GM23248 (cell line): ENCODE measurements at regions not wholly inside any gene's neighbourhood (a gene's known extent, or its start where the extent isn't known, plus 50 kb on each side); places are given as distances from the start of the nearest gene placed in this dataset.
A peak's percentile ranks its signal among the peaks of the same experiment; 100 is the strongest.

ENCODE experiments used
- DNase-seq: peaks from one replicate; pipeline ENCODE4 v3.0.0-alpha.2; 2015
- H2AFZ ChIP-seq: fragments of 200-600 bp; sonication (generic); 2 replicates; pipeline ENCODE4 v1.6.1; 2016; ENCODE audit warnings: antibody characterized with exemption
- H3F3A ChIP-seq: fragments of 200-600 bp; sonication (generic); 2 replicates; pipeline ENCODE4 v1.6.1; 2016; ENCODE audit warnings: mild to moderate bottlenecking, antibody characterized with exemption, mixed run types; ENCODE audit not compliant: insufficient read depth
- H3K27ac ChIP-seq: fragments of 200-600 bp; sonication (generic); 2 replicates; pipeline ENCODE4 v1.5.1; 2016; ENCODE audit warnings: mild to moderate bottlenecking
- H3K27me3 ChIP-seq: fragments of 200-600 bp; sonication (generic); replicated peaks from 2 replicates; pipeline ENCODE4 v1.6.1; 2016; ENCODE audit warnings: mild to moderate bottlenecking; ENCODE audit not compliant: insufficient read depth
- H3K36me3 ChIP-seq: fragments of 200-600 bp; sonication (generic); 2 replicates; pipeline ENCODE4 v1.6.1; 2016; ENCODE audit warnings: low read depth, mild to moderate bottlenecking
- H3K4me1 ChIP-seq: fragments of 200-600 bp; sonication (generic); 2 replicates; pipeline ENCODE4 v1.6.1; 2016; ENCODE audit warnings: mild to moderate bottlenecking; ENCODE audit not compliant: insufficient read depth
- H3K4me2 ChIP-seq: fragments of 200-600 bp; sonication (generic); one replicate; pipeline ENCODE4 v1.6.1; 2016; ENCODE audit warnings: mild to moderate bottlenecking; ENCODE audit not compliant: unreplicated experiment
- H3K4me3 ChIP-seq: fragments of 200-600 bp; sonication (generic); 2 replicates; pipeline ENCODE4 v1.5.1; 2016; ENCODE audit warnings: mild to moderate bottlenecking
- H3K79me2 ChIP-seq: fragments of 200-600 bp; sonication (generic); 2 replicates; pipeline ENCODE4 v1.6.1; 2016; ENCODE audit warnings: mild to moderate bottlenecking; ENCODE audit not compliant: insufficient read depth
- H3K9ac ChIP-seq: fragments of 200-600 bp; sonication (generic); 2 replicates; pipeline ENCODE4 v1.6.1; 2016; ENCODE audit warnings: mild to moderate bottlenecking
- H3K9me2 ChIP-seq: fragments of 200-600 bp; sonication (generic); 2 replicates; pipeline ENCODE4 v1.6.1; 2016; ENCODE audit warnings: mixed run types, mild to moderate bottlenecking, moderate library complexity; ENCODE audit not compliant: insufficient read depth
- H3K9me3 ChIP-seq: fragments of 200-600 bp; sonication (generic); one replicate; pipeline ENCODE4 v1.6.1; 2017; ENCODE audit warnings: low read depth
- H4K20me1 ChIP-seq: fragments of 200-600 bp; sonication (generic); 2 replicates; pipeline ENCODE4 v1.6.0; 2016; ENCODE audit not compliant: insufficient read depth
- EZH2 ChIP-seq: fragments of 200-600 bp; sonication (generic); IDR thresholded peaks from 2 replicates; pipeline ENCODE4 v1.6.1; 2018; ENCODE audit warnings: antibody characterized with exemption, mild to moderate bottlenecking; ENCODE audit not compliant: insufficient read depth, poor library complexity, severe bottlenecking
- EZH2phosphoT487 ChIP-seq: fragments of 200-600 bp; sonication (generic); IDR thresholded peaks from 2 replicates; pipeline ENCODE4 v1.6.1; 2018; ENCODE audit warnings: antibody characterized with exemption, moderate library complexity, mild to moderate bottlenecking, low read depth; ENCODE audit not compliant: insufficient read depth
- WGBS, 2 experiments: methylation state at CpG; one replicate each; pipeline ENCODE4 v1.1.6; 2015 to 2017; ENCODE audit warnings: low lambda C conversion rate in 2 of 2, low coverage in 1 of 2; ENCODE audit errors: missing lambda C conversion rate in 2 of 2; 5-methylcytosine and 5-hydroxymethylcytosine counted together
- in situ Hi-C: fragments of 300-500 bp; cut with MboI; formaldehyde crosslinking; loops from 2 replicates; pipeline ENCODE4 v1.15.0; 2020

DNA sequence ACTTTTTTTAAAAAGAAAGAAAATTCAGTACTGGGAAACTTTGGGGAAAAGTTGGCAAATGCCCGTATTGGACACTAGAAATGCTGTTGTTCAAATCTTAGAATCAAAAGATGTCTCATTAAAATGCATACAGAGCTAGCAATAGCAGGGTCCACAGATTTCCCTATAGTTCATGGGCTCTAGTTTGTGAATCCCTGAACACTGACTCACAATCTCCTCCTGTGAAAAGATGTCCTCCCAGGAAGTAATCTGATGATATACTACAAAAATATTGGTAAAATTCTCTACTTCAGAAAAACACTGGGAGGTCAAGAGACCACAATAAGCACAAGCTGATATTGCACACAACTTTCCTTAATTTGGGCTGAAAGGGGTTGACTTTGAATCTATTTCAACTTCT, 568.4 kb upstream of the ZNF385D start:
- no peaks in the 10 kb centered on the region for H3K36me3 ChIP-seq
- H4K20me1 ChIP-seq = no peaks in the 10 kb centered on the region
- H3K9me3 ChIP-seq = no peaks in the 10 kb centered on the region
- H3K9me2 ChIP-seq = no peaks in the 10 kb centered on the region
- TF ChIP-seq EZH2 = no peak
- TF ChIP-seq EZH2phosphoT487 = no peak
- H3K4me3 ChIP-seq = no peak overlapping the region
- H3K9ac ChIP-seq = no peak overlapping the region
- no peaks in the 10 kb centered on the region for H3F3A ChIP-seq
- no peaks in the 10 kb centered on the region for H3K79me2 ChIP-seq
- 0 out of 2 replicates have a peak, but pooled peaks cover 5% of the 10 kb centered on the region for H3K4me1 ChIP-seq
- H3K27me3 ChIP-seq = no peaks in the 10 kb centered on the region
- peak; percentile 16 for DNase-seq
- no peak overlapping the region for H3K27ac ChIP-seq
- H2AFZ ChIP-seq = no peak overlapping the region
- WGBS, 2 experiments = 96 to 100% methylated on average over 1 of the region's 1 CpG
- H3K4me2 ChIP-seq = no peak overlapping the region
- in situ Hi-C loops = no loop called here

DNA sequence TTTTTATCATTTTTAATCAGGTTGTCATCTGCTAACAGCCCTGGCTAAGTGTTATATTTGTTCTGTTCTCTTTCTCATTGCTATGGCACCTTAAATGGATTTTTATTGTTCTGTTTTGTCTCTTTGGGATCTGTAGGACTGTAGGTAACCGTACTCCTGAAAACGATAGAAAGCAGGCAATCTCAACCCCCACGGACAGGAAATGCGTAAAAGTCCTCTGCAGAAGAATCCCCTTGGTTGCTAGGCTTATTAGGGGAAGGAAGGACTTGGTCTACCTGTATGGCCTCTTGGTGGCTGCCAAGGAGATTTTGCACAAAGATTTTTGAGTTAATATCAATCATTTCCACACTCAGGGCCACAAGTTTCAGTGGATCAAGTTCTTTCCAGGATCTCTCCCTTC, 571.9 kb upstream of the ZNF385D start:
- Histone ChIP-seq H3K4me2 (no peak overlapping the region), H3K27me3 (no peaks in the 10 kb centered on the region), H3K79me2 (no peaks in the 10 kb centered on the region), H3K4me3 (no peak overlapping the region), H3K4me1 (0 out of 2 replicates have a peak, but pooled peaks cover 5% of the 10 kb centered on the region), H3K9me2 (no peaks in the 10 kb centered on the region), H2AFZ (no peak overlapping the region), H3F3A (no peaks in the 10 kb centered on the region), H4K20me1 (no peaks in the 10 kb centered on the region), H3K9me3 (no peaks in the 10 kb centered on the region), H3K9ac (no peak overlapping the region), H3K36me3 (no peaks in the 10 kb centered on the region), H3K27ac (no peak overlapping the region)
- WGBS, 2 experiments = 86 to 91% methylated on average over 4 of the region's 4 CpGs
- DNase-seq = no peak
- in situ Hi-C loops = no loop called here
- TF ChIP-seq EZH2 = no peak
- TF ChIP-seq EZH2phosphoT487 = no peak

DNA sequence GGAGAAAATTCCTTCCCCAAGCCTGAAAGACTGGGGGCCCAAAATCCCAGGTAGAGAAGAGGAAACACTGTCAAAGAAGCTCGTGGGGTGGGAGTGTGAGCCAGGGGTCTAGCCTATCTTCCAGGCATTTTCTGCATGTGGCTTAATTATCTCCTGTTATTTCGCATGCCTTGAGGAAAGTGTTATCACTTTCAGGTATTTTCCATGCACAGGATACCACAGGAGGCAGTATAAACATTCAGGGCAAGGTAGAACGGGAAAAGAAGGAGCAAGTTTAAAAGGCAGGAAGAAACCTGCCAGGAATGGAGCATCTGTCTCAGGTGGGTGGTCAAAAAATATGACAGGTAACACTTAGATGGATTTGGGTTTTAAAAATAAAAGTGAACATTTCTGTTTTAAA, 575.3 kb upstream of the ZNF385D start:
- Histone ChIP-seq H3K4me1 (no peaks in the 10 kb centered on the region), H3F3A (no peaks in the 10 kb centered on the region), H3K9ac (no peak overlapping the region), H3K79me2 (no peaks in the 10 kb centered on the region), H4K20me1 (no peaks in the 10 kb centered on the region), H3K4me3 (no peak overlapping the region), H2AFZ (no peak overlapping the region), H3K27ac (no peak overlapping the region), H3K9me2 (no peaks in the 10 kb centered on the region), H3K36me3 (no peaks in the 10 kb centered on the region), H3K27me3 (no peaks in the 10 kb centered on the region), H3K9me3 (no peaks in the 10 kb centered on the region), H3K4me2 (no peak overlapping the region)
- in situ Hi-C loops = no loop called here
- DNase-seq = no peak
- TF ChIP-seq EZH2phosphoT487 (no peak), EZH2 (no peak)
- 55 to 62% methylated on average over 3 of the region's 3 CpGs for WGBS, 2 experiments

DNA sequence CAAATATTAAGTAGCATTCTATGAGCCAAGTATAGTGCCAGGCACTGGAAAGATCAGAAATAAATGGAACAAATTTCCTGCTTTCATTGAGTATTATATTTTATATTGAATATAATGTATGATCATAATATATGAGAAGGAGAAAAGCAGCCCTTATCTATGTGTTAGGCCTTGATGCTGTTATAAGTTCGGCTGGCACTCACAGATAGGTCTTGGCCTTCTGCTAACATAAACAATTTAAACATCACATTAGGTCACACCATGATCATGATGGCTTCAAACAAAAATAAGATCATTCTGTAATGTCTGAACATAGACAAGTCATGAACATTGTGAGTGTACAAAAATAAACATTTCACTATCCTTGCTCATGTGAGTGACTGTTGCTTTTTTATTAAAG, 584.0 kb upstream of the ZNF385D start:
- Histone ChIP-seq H4K20me1 (no peaks in the 10 kb centered on the region), H3K27me3 (no peaks in the 10 kb centered on the region; the same call in 1 of the 2 replicates), H3K9ac (no peak overlapping the region), H3K4me3 (no peak overlapping the region), H3K4me2 (no peak overlapping the region), H3K36me3 (no peaks in the 10 kb centered on the region), H3K9me3 (no peaks in the 10 kb centered on the region), H3K9me2 (no peaks in the 10 kb centered on the region), H3K27ac (no peak overlapping the region), H3K79me2 (no peaks in the 10 kb centered on the region), H3F3A (no peaks in the 10 kb centered on the region), H3K4me1 (no peaks in the 10 kb centered on the region), H2AFZ (no peak overlapping the region)
- no peak for TF ChIP-seq EZH2
- no peak for TF ChIP-seq EZH2phosphoT487
- in situ Hi-C loops = no loop called here
- 76 to 83% methylated on average over 1 of the region's 1 CpG for WGBS, 2 experiments
- DNase-seq = no peak
